ENCODE measurements at regions not wholly inside any gene's neighbourhood (a gene's known extent, or its start where the extent isn't known, plus 50 kb on each side); places are given as distances from the start of the nearest gene placed in this dataset.
"Not testable (repeated sequence)": the region's sequence is repeated elsewhere in the genome, so short reads cannot be mapped to it uniquely, and the experiment has no call there.

GRCh38 chr16:79984149-79984548 is 383.6 kb upstream of the MAF start:
- not testable (repeated sequence) for TF ChIP-seq EZH2 (IDR thresholded peaks at IDR 0.05; ENCODE audit: low read depth); CTCF (conservative IDR thresholded peaks at IDR 0.05)

Data from PC-9 (cell line).